ENCODE measurements at regions not wholly inside any gene's neighbourhood (a gene's known extent, or its start where the extent isn't known, plus 50 kb on each side); places are given as distances from the start of the nearest gene placed in this dataset.
"Not testable (repeated sequence)": the region's sequence is repeated elsewhere in the genome, so short reads cannot be mapped to it uniquely, and the experiment has no call there.

DNA sequence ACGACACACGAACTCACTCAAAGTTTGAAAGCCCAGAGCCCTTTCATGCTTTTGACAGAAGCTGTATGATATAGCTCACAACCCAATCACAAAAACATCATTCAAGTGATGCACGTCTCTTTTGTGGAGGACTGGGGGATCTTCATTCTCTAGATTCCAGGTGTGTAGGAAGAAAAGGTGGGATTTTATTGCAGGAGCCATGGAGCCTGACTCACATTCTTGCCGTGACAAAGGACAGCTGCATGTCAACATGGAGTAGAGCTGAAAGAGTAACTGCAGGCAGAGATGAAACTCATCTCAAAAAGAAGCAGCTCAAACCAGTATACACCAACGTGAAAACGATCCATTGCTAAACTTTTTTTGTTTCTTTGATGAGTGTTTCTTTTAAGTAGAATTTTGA is 50.9 kb upstream of the PDE1A start:
- DNase-seq (ENCODE audit: low spot score) = no peak

DNA sequence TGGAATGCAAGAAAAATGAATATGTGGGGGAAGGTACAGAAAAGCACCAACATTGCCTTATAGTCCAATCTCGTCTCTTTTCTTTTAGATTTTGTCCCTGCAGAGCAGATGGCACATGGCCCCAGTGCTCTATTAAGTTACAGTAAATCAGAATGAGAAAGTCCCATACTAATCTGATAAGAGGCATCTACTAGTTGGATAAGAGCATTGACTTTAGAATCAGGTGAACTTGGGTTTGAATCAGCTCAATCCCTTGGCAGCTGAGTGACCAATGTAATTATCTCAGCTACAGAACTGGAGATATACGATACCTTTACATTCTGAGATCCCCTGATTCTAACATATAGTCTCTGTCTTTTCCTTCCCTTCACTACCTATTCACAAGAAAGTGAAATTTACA is 54.8 kb upstream of the PDE1A start:
- no peak for DNase-seq (ENCODE audit: low spot score)

DNA sequence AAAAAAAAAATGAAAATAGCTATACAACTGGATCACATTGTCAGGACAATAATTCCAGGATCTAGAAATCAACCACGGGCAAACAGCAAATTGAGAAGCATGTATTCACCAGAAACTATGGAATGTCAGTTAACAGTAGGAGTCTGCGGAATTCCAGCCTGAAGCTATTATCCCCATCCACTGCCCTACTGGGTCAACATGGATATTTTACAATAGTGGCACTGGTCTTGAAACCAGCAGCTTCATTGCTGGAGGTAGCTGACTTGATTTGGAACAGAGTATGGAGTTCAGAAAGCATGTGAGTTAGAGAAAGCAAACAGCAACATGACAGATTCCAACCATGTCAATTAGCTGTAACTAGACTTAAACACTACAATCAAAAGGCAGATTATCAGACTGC is 55.7 kb upstream of the PDE1A start:
- DNase-seq (ENCODE audit: low spot score) = no peak

DNA sequence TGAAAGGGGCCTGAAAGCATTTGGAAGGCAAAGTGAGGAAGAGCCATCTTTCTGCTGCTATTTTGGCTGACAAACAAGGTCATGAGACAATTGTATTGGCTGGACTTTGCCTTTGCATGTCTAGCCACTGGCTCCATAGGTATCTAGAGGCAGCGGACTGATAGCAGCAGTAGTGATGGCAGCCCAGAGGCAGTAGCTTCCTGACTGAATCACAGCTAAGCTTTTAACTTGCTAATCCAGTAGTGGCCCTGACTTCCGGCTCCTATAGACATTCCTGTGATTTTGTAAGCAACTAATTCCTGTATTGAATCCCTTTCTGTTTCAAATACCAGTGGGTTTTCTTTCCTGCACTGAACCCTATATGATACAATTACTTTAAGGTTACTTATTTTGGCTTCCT is 69.8 kb upstream of the PDE1A start:
- no peak for DNase-seq (ENCODE audit: low spot score)

DNA sequence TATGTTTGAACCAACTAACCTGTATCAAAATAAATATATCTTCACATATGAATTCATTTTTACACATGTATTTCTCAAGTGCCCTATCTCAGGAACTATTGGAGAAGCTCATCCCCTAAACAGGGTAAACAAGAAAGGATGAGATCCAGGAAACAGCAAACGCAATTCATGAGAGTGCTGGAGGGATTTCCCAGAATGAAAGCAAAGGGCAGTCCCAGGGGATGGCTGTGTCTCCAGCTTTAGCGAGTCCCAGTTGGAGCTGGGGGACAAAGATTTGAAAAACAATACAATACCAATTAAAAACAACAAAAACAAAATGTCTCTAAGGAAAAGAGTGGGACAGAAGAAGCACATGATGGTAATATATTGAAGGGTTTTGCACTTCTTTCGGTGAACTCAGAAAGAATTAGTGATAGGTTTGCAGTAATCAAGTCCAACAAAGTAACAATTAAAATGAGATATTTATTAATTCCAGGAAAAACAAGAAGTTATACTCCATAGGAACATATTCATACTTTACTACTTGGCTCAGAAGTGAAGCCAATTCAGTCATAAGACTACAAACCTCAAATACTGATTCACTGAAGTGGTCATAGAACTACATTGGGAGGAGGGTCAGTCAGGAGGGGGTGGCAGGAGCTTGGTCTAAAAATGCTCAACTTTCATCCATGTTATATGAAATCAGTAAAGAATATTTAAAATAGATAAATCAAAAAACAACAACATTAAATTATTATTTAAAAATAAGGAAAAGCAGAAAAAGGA is 73.1 kb upstream of the PDE1A start:
- DNase-seq (ENCODE audit: low spot score) = no peak

DNA sequence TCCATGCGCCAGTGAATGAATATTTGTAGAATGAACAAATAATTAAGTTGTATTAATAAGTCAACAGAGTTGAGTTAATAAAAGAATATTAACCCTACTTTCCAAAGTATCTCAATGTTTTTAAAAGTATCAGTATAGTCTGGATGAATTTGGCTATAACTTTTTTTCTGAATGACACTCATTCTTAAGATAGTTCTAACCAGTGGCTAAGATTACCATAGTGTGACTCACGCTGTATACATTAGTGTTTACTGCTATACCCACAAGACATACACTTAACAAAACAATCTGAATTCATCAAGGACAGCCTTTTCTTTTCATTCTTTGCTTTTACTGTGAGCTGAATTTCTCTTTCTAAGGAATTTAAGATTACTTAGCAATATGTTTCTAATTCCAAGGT is 77.0 kb upstream of the PDE1A start:
- no peak for DNase-seq (ENCODE audit: low spot score)

DNA sequence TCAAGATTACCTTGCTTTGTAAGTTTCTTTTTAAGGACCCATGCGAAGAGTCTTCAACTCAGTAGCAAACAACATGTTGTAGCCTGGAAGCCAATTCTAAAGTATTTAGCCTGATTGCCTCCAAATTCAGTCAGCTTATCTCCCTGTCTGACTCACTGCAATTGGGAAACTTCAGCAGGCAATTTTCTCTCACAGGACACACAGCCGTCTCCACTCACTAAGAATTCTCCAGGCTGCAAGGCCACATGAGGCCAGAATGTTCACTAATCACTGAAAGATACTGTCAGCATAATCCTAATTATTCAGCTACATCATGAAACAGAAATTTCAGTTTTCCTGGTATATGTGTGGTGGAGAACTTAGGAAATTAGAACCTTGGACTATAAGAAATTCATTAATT is 78.1 kb upstream of the PDE1A start:
- DNase-seq (ENCODE audit: low spot score) = no peak

DNA sequence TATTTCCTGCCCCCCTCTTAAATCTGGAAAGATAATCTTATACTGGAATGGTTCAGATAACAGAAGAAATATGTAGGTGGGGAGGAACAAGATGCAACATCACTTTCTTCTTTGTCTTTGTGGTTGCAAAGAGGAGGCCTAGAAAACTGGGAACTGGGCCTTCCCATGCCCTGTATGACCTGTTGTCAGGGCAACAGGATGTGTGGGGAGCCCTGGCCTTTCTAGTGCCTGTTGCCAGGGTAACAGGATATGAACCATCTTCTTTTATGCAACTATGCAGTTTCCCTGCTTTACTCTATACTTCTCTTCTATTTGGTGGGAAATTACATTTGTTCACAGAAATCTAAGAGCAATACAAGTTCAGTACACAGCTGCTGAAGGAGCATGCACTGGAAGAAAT is 79.8 kb upstream of the PDE1A start:
- DNase-seq (ENCODE audit: low spot score) = no peak

DNA sequence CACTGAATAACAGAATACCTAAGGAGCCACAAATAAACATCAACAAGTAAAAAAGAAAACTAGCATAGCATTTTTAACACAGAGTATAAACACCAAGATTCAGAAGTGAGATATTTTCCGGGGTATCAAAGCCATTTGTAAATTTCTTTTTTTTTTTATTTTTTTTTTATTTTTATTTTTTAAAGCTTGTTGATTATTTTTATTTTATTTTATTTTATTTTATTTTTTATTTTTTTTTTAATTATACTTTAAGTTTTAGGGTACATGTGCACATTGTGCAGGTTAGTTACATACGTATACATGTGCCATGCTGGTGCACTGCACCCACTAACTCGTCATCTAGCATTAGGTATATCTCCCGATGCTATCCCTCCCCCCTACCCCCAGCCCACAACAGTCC is 81.7 kb upstream of the PDE1A start:
- not testable (repeated sequence) for DNase-seq (ENCODE audit: low spot score)

DNA sequence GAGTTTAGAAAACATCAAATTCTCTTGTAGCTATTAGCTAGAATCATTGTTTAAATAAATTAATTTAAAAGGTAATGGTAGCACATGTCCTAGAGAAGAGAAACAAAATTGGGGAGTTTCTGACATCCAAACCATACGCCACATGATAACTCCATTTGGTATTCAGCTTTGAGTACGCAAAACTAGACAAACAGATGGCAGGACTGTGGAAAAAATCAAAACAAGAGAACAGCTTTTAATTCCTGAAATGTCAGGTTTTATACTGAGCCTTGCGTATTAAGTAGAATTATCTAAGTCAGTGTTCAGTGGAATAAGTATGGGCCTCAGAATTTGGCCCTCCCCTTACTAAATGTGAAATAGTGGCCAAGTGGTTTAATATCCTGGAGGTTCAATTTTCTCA is 82.4 kb upstream of the PDE1A start:
- no peak for DNase-seq (ENCODE audit: low spot score)

DNA sequence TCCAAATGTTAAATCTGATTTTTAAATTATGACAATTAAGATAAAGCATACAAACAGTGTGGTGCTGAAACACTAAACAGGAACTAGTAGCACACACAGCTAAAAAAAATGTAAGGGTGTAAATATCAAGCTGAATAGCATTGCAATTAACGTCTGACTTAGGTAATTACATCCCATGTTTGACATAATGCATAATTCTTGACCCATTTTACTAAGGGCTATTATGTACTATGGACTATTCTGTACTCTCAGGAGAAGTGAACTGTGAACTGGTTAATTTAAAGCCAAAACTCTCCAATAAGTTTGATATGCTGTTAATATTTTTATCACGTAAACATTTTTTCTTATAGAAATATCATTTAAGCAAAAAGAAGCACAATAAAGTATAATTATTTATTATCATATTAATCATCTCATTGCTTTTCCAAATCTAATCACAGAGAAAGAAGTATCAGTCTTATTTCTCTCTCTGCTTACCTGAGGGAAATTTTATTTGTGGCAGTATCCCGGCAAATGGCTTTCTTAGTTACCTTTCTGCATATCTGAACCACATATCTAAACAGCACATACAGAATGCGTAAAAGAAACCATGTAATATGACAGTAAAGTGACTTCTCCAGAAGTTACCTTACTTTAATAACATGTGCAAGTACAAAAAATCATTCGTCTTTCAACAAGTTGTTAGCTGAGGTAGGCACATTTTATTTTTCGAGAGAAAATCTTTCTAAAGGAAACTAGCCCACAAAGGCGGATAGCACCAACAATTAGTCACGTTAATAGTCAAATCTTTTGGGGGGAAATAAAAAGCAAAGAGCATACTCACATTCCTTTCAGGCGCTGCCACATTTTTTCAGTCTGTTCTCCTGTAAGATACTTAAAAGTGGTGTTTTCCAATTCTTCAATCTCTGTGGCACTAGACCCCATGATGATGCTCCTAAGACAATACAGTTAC is 94.9 kb upstream of the PDE1A start:
- DNase-seq (ENCODE audit: low spot score) = no peak

DNA sequence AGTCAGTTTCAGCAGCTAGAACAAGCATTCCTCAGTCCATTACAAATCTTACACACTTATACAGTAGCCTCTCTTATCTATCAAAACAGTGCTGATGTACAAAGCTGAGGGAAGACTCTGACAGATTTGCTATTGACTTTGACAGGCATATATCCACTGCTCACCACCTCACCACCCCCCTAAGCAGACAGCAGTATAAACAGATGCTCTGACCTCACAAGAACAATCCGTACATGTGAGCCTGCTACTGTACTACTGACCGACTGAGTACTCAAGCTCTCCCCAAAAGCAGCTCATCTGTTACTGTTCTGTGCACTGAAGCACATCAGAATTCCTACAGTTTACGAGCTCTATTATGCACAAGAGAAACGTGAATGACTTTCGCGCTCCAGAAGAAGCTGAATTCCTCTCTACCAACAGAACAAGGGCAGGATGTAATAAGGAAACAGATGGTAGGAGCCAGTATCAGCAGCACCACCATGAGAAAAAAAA is 95.6 kb upstream of the PDE1A start:
- DNase-seq (ENCODE audit: low spot score) = no peak

DNA sequence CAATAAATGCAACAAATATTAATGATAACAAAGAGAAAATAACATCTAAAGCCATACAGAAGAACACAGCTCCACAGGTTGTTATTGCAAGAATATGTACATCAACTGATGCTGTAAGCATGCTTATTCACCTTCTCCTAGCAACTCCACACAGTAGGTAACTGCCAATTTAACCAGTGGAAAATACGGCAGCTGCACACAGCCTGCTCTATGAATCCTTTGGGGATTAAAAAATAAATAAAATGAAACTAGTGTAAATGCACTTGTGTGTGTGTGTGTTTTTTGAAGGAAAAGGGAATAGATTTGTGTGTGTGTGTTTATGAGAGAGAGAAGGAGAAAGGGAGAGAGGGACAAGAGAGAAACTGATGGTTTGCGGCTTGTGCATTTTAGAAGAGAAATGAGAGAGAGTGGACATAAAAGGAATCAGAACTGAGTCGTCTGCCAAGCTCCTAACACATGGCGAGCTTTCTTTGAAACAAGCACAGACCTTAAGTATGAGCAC is 96.2 kb upstream of the PDE1A start:
- no peak for DNase-seq (ENCODE audit: low spot score)

DNA sequence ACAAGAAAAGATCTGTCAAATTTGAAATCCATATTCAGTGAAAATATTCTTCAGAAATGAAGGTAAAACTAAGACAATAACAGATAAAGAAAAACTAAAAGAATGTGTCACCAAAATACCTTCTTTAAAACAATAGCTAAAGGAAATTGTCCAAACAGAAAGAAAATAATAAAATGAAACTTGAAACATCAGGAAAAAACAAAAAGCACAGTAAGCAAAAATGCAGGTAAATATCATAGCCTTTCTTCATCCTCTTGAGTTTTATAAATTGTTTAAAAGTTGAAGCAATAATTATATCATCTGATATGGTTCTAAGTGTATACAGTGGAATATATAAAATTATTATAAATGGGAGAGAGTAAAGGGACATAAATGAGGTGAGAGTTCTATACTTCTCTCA is 103.8 kb upstream of the PDE1A start:
- no peak for DNase-seq (ENCODE audit: low spot score)

DNA sequence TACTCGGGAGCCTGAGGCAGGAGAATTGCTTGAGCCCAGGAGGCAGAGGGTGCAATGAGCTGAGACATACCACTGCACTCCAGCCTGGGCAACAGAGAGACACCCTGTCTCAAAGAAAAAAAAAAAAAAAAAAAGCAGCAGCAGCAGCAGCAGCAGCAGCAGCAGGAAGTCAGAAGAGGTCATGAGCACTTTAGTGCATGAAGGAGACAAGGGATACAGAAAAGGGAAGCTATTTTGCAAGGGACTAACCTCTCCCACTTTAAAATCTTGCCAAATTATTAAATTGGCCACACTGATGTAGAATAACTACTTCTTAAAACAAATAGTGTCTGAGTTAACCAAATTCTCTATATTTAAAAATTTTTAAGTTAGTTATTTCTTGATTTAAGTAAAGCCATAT is 113.4 kb upstream of the PDE1A start:
- DNase-seq (ENCODE audit: low spot score) = no peak

DNA sequence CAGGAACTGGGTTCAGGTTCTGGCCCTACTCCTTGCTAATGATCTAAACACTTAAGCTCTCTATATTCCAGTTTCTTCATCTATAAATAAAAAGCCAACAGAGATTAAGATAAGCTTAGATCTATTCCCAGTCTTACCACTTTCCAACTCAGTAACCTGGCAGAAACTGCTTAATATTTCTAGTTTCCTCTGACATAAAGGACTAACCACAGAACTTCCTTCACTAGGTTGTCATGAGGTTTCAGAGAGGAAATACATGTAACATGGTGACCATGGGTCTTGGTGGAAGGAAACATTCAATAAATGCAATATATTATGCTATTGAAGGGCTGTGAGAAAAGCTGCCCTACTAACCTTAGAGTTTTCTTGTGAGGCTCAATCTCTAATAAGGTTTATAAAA is 114.4 kb upstream of the PDE1A start:
- no peak for DNase-seq (ENCODE audit: low spot score)

DNA sequence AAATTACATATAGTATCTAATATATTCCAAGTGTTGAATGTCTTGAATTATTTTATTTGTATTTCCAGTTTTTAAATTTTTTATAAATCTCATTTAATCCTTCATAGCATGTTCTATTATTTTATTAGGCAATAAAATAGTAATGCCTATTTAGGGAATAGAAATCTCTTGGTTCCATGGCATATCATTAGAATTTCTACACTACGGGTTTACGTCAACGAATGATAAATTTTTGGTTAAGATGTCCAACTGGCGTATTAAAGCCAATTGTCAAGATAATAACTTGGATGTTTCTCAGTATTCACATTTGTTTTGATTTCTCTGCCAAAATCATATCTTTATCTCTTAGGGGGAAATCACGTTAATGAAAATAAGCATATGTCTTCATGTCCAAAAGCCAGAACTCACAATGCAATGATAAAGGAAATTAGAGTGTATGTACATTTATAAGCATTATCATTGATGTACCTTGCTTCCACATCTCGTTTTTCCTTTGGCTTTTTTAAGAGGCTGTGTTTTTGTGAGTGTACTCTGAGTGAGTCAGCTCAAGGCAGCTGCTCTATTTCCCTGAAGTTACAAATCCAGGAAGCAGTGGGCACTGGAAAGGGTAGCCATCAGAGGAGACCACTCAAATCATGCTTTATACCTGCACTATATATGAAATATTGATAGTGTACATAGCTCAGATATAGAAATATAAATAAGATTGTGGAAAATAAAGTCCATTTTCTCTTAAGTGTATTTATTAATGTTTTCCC is 115.8 kb upstream of the PDE1A start:
- no peak for DNase-seq (ENCODE audit: low spot score)

DNA sequence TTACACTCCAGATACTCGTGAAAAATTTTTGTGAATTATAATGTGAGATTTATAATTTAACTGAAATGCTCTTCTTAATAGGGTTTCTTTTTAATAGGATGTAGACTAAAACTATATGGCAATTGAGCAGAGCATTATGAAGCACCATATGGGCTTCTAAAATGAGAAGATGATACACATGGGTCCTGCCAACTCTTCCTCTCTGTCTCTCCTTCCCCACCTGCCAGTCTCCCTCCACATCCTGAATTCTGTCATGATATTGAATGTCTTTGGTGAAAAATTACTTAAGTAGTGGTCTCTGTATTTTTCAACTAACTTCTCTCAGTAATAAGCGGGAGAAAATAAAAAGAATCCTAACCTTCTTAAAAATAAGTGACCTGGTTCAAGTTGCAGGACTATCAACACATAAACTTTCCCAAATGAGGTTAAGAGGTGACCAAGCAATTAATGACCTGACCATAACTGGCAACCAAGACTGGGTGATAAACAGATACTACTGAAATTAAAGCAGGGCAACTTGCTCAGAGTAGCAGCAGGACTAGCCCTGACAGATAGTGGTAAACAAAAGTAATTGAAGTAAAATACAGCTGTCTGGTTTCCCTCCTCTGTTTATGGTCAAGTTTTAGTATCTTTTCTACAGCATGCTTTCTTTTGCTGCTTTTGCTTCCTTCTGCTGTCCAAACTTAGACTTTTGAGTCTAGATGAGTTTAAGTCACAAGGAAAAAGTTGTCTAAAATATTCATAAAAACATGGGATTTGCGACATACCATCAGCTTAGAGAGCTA is 117.1 kb upstream of the PDE1A start:
- no peak for DNase-seq (ENCODE audit: low spot score)

DNA sequence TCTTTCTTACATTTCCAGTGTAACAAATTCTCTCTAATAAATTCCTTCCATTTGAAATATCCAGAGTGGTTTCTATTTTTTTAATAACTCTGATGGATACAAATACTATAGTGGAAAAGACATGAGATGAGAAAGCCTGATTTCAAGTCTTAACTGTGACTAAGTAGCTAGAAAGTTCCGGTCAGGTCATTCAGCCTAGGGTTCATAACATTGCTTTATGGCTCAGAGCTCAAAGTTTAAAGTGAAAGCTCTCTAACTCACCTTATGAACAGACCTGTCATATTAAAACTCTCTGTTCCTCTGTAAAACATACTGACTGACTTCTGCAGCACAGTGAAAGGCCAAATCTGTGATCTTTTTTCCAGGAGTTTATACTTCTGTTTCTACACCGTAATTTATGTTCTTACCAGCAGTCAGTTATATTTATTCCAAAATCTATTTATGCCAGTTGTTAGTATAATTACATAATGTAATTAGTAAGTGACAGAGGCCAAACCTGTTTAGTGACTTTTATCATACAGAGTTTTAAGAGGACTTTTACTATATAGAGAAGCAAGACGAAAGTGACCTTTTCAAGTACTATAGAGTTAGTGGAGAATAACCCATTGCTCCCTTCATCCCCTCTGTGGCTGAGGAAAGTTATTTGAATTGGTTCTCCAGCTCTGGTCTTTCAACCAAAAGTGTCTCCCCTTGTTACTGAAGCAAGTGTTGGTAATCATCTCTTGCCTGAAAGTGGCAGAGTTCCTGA is 118.8 kb upstream of the PDE1A start:
- DNase-seq (ENCODE audit: low spot score) = no peak

DNA sequence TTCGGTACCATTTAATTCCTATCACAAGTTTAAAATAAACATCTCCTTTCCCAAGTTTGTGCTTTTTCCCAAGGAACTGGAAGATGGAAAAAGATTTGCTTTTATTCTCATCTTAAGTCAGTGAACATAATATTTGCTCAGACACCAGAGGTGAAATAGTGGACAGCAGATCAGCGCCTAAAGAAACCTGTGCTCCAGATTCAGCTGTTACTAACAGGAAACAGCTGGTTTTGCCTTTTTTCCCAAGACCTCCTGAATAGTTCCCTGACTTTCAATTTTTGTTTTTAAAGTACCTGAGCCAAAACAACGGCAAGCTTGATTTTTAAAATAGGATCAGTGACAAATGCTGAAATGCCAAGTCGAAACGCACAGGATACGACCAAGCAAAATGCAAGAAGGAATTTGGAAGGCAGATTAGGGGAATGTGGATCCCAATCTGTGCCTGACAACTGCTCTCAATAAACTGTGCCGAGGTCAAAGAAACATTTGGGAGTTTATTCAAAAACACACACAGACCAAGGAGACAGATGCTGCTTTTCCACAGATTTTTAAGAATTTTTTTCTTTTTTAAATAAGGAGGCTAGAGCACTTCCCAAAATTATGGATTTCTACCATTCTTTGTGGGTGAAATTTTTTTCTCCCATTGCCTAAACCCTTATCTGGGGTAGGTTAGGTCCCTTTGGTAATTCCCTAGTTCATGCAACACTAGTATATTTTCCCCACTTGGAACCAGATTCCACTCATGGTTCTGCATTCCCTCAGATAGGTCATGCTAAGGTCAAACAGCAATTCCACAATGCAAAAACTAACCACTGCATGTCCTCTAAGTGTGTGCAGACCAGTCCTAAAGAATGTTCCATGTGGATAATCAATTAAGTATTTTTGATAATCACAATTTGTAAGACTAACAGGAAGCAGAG is 121.5 kb upstream of the PDE1A start:
- no peak for DNase-seq (ENCODE audit: low spot score)
